DOHH2 (cell line): ENCODE measurements at regions not wholly inside any gene's neighbourhood (a gene's known extent, or its start where the extent isn't known, plus 50 kb on each side); places are given as distances from the start of the nearest gene placed in this dataset.

Experiments used
- H3F3A ChIP-seq: fragments of 200-600 bp; sonication (generic), shearing (Covaris generic); 2 replicates; pipeline ENCODE4 v1.6.0; 2016; ENCODE audit warnings: antibody characterized with exemption, mild to moderate bottlenecking; ENCODE audit not compliant: control insufficient read depth, insufficient read depth
- H3K27ac ChIP-seq: fragments of 200-600 bp; sonication (generic); 2 replicates; pipeline ENCODE4 v1.5.1; 2014; ENCODE audit warnings: low read depth, mild to moderate bottlenecking, low read length, moderate library complexity
- H3K27me3 ChIP-seq: fragments of 200-600 bp; sonication (generic); 2 replicates; pipeline ENCODE4 v1.6.1; 2014; ENCODE audit warnings: mild to moderate bottlenecking, low read length, mixed read lengths; ENCODE audit not compliant: control insufficient read depth
- H3K36me3 ChIP-seq: fragments of 200-600 bp; sonication (generic); 2 replicates; pipeline ENCODE4 v1.6.1; 2014; ENCODE audit warnings: mild to moderate bottlenecking, low read length, moderate library complexity, mixed read lengths; ENCODE audit not compliant: control insufficient read depth
- H3K4me1 ChIP-seq: fragments of 200-600 bp; sonication (generic); 2 replicates; pipeline ENCODE4 v1.6.1; 2014; ENCODE audit warnings: mild to moderate bottlenecking, low read length, mixed read lengths; ENCODE audit not compliant: control insufficient read depth
- H3K4me2 ChIP-seq: fragments of 200-600 bp; sonication (generic); 2 replicates; pipeline ENCODE4 v1.6.0; 2014; ENCODE audit warnings: mild to moderate bottlenecking, low read length, moderate library complexity
- H3K4me3 ChIP-seq: fragments of 200-600 bp; sonication (generic); 2 replicates; pipeline ENCODE4 v1.5.1; 2014; ENCODE audit warnings: mild to moderate bottlenecking, low read length, mixed read lengths
- H3K79me2 ChIP-seq: fragments of 200-600 bp; sonication (generic); 2 replicates; pipeline ENCODE4 v1.6.1; 2014; ENCODE audit warnings: mild to moderate bottlenecking, low read length, mixed read lengths; ENCODE audit not compliant: control insufficient read depth
- H3K9me2 ChIP-seq: fragments of 200-600 bp; sonication (generic); replicated peaks from 2 replicates; pipeline ENCODE4 v1.6.1; 2014; ENCODE audit warnings: mild to moderate bottlenecking, low read length, mixed read lengths; ENCODE audit not compliant: control insufficient read depth
- H3K9me3 ChIP-seq: fragments of 200-600 bp; sonication (generic); 2 replicates; pipeline ENCODE4 v1.6.1; 2014; ENCODE audit warnings: antibody characterized with exemption, low read length, mixed read lengths; ENCODE audit not compliant: control insufficient read depth, insufficient read depth
- H4K20me1 ChIP-seq: fragments of 200-600 bp; sonication (generic); 2 replicates; pipeline ENCODE4 v1.6.0; 2014; ENCODE audit warnings: low read depth, mild to moderate bottlenecking, antibody characterized with exemption, low read length, moderate library complexity; ENCODE audit not compliant: control insufficient read depth, insufficient read depth
- CTCF ChIP-seq: fragments of 200-600 bp; sonication (generic); IDR thresholded peaks from one replicate; pipeline ENCODE4 v1.5.1; 2014; ENCODE audit warnings: antibody characterized with exemption, mild to moderate bottlenecking, low read depth, low read length; ENCODE audit not compliant: poor library complexity, severe bottlenecking
- EZH2phosphoT487 ChIP-seq: fragments of 200-600 bp; sonication (generic); IDR thresholded peaks from 2 replicates; pipeline ENCODE4 v1.6.1; 2017; ENCODE audit warnings: borderline replicate concordance, mild to moderate bottlenecking, antibody characterized with exemption, low read length, moderate library complexity, mixed read lengths

DNA sequence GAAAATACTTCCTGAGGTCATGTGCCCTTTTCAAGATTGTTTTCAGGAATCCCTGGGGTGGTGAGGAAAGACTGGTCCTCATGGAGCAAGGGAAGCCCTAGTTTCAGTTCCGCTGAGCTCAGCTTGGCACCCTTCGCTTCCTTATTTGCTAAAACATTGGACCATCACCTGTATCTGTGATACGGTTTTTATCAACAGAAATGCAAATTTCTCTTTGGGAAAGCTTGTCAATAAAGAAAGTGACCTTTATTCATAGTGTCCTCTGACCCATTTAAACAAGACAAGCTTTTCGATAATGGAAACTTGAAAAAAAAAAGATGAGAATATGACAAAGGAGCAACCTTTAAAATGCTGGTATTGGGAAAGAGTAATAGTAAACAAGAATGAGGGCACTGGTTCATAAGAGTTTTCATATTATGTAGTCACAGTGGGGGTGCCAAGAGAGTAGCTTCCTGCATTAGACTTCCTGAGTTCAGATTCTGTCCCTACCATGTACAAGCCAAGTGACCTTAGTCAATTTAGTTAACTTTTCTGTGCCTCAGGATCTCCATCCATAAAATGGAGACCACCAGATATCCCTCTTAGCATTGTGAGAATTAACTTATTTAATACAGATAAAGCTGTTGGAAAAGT is 57.0 kb upstream of the RAI2 start:
- Histone ChIP-seq H3K4me2 (no peak overlapping the region), H3K36me3 (no peaks in the 10 kb centered on the region), H3K27me3 (no peaks in the 10 kb centered on the region), H3K4me3 (no peak overlapping the region), H3K79me2 (no peaks in the 10 kb centered on the region), H3K9me3 (no peaks in the 10 kb centered on the region), H3F3A (no peaks in the 10 kb centered on the region), H4K20me1 (no peaks in the 10 kb centered on the region), H3K9me2 (no peaks in the 10 kb centered on the region), H3K4me1 (no peaks in the 10 kb centered on the region), H3K27ac (no peak overlapping the region)
- TF ChIP-seq CTCF (no peak), EZH2phosphoT487 (no peak)

DNA sequence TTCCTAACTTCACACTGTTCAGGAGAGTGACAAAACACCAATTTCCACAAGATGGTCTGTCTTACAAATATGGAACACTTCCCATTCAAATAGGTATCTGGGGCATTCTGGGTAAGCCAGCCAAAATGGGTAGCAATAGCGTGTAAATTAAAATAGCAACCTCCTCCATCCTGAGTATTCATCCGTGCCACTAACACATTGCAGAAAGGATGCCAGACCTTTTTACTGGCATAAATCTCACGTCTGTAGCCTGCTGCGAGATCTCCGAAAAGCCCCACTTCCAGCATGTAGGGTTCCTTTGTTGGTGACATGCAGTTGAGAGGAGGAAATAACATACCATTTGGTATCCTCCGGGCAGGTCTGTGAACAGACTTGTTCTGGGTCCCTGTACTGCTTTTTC is 52.7 kb upstream of the RAI2 start:
- no peak overlapping the region for H3K27ac ChIP-seq
- TF ChIP-seq CTCF = no peak
- TF ChIP-seq EZH2phosphoT487 = no peak
- no peaks in the 10 kb centered on the region for H3K9me2 ChIP-seq
- no peaks in the 10 kb centered on the region for H3K79me2 ChIP-seq
- H3F3A ChIP-seq = no peaks in the 10 kb centered on the region
- H3K4me3 ChIP-seq = no peak overlapping the region
- no peak overlapping the region for H3K4me2 ChIP-seq
- H4K20me1 ChIP-seq = no peaks in the 10 kb centered on the region
- H3K4me1 ChIP-seq = no peaks in the 10 kb centered on the region
- H3K27me3 ChIP-seq = no peaks in the 10 kb centered on the region
- no peaks in the 10 kb centered on the region for H3K9me3 ChIP-seq
- H3K36me3 ChIP-seq = no peaks in the 10 kb centered on the region
